A673 (cell line): ENCODE measurements at regions not wholly inside any gene's neighbourhood (a gene's known extent, or its start where the extent isn't known, plus 50 kb on each side); places are given as distances from the start of the nearest gene placed in this dataset.

ENCODE experiments used
- BruUV-seq: library from RNA; stranded (reverse); fragments of 400-500 nt; replicated peaks from 2 replicates; lab custom pipeline; 2021; lab: Mats Ljungman, UMichigan
- CTCF ChIA-PET: fragments of 300-600 bp; sonication (Branson Sonifier 250); formaldehyde crosslinking; loops from one replicate; lab custom pipeline; 2022; ENCODE audit warnings: antibody characterized with exemption; lab: Charles Lee
- POLR2A ChIA-PET: fragments of 300-600 bp; sonication (Branson Sonifier 250); formaldehyde crosslinking; loops from one replicate; lab custom pipeline; 2022; ENCODE audit warnings: antibody characterized with exemption; ENCODE audit not compliant: low non-redundant PET; lab: Charles Lee
- DNase-seq: peaks from one replicate; pipeline ENCODE4 v3.0.0-alpha.2; 2015; ENCODE audit warnings: low spot score
- H3K27ac ChIP-seq: fragments of 200-600 bp; sonication (generic); 2 replicates; pipeline ENCODE4 v1.5.1; 2016; ENCODE audit warnings: mixed run types, low read depth, mild to moderate bottlenecking, mixed read lengths, antibody characterized with exemption, low read length; ENCODE audit not compliant: poor library complexity, severe bottlenecking
- H3K27me3 ChIP-seq: fragments of 200-600 bp; sonication (generic); replicated peaks from 2 replicates; pipeline ENCODE4 v1.6.1; 2017; ENCODE audit warnings: mixed run types, low read depth, mild to moderate bottlenecking, mixed read lengths, antibody characterized with exemption, low read length; ENCODE audit not compliant: insufficient read depth, poor library complexity
- H3K36me3 ChIP-seq: fragments of 200-600 bp; sonication (generic); 2 replicates; pipeline ENCODE4 v1.6.1; 2016; ENCODE audit warnings: mixed run types, mild to moderate bottlenecking, mixed read lengths, antibody characterized with exemption, low read length; ENCODE audit not compliant: insufficient read depth, poor library complexity, severe bottlenecking
- H3K4me1 ChIP-seq: fragments of 200-600 bp; sonication (generic); 2 replicates; pipeline ENCODE4 v1.6.1; 2017; ENCODE audit warnings: mixed run types, mild to moderate bottlenecking, mixed read lengths, antibody characterized with exemption, low read length; ENCODE audit not compliant: insufficient read depth, poor library complexity, severe bottlenecking
- H3K4me3 ChIP-seq: fragments of 200-600 bp; sonication (generic); 2 replicates; pipeline ENCODE4 v1.5.1; 2016; ENCODE audit warnings: low read depth, mixed run types, mild to moderate bottlenecking, mixed read lengths, low read length; ENCODE audit not compliant: poor library complexity, severe bottlenecking
- H3K9me3 ChIP-seq: fragments of 200-600 bp; sonication (generic); 2 replicates; pipeline ENCODE4 v1.6.1; 2016; ENCODE audit warnings: mixed run types, low read depth, mild to moderate bottlenecking, mixed read lengths, antibody characterized with exemption, low read length; ENCODE audit not compliant: poor library complexity, severe bottlenecking
- EZH2 ChIP-seq: fragments of 200-600 bp; sonication (generic); IDR thresholded peaks from 2 replicates; pipeline ENCODE4 v1.6.1; 2017; ENCODE audit warnings: borderline replicate concordance, low read depth, mild to moderate bottlenecking, mixed read lengths, antibody characterized with exemption, low read length; ENCODE audit not compliant: poor library complexity, severe bottlenecking
- intact Hi-C: fragments of 100-400 bp; cut with micrococcal nuclease; formaldehyde crosslinking; loops from one replicate; pipeline ENCODE4 v1.10.0; 2022; ENCODE audit not compliant: unreplicated experiment
- TF ChIP-seq, protein P1 (sequence below): fragments of 300-800, 200-600 bp; sonication (generic); conservative IDR thresholded peaks from 2 replicates; pipeline ENCODE4 v1.5.1; 2017; ENCODE audit warnings: low read depth, mild to moderate bottlenecking, antibody characterized with exemption, low read length, moderate library complexity, mixed read lengths

- ChIA-PET CTCF (no interaction called here), POLR2A (no interaction called here)
- no peak for DNase-seq
- intact Hi-C loops: no loop called here
- Histone ChIP-seq H3K27ac (no peak overlapping the region), H3K4me1 (no peaks in the 10 kb centered on the region), H3K4me3 (no peak overlapping the region), H3K36me3 (no peaks in the 10 kb centered on the region), H3K27me3 (no peaks in the 10 kb centered on the region), H3K9me3 (no peaks in the 10 kb centered on the region)
- no peak for TF ChIP-seq EZH2
- TF ChIP-seq, protein P1, sequence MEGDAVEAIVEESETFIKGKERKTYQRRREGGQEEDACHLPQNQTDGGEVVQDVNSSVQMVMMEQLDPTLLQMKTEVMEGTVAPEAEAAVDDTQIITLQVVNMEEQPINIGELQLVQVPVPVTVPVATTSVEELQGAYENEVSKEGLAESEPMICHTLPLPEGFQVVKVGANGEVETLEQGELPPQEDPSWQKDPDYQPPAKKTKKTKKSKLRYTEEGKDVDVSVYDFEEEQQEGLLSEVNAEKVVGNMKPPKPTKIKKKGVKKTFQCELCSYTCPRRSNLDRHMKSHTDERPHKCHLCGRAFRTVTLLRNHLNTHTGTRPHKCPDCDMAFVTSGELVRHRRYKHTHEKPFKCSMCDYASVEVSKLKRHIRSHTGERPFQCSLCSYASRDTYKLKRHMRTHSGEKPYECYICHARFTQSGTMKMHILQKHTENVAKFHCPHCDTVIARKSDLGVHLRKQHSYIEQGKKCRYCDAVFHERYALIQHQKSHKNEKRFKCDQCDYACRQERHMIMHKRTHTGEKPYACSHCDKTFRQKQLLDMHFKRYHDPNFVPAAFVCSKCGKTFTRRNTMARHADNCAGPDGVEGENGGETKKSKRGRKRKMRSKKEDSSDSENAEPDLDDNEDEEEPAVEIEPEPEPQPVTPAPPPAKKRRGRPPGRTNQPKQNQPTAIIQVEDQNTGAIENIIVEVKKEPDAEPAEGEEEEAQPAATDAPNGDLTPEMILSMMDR: no peak
- no TSS peak for BruUV-seq
Observed at GRCh38 chr12:60415351-60415750, 819.5 kb downstream of the SLC16A7 start.

DNA sequence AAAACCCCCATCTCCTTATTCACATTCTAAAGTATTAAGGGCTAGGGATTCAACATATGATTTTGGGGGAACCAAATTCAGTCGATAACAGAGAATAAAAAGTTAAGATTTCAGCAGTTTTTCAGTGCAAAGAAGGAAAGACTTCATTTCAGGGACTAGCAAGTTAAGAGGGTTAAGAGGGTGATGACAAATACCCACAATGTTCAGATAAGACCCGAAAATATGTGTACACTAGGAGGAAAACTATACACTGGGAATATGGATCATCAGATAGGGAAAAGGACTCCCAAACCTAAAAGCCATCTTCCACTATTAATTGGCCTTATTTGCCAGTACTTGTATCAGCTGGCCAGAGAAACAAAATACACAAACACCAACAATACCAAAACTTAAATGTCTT is 824.2 kb downstream of the SLC16A7 start:
- no peak for TF ChIP-seq EZH2
- TF ChIP-seq, protein P1: no peak
- Histone ChIP-seq H3K27ac (no peak overlapping the region), H3K27me3 (no peaks in the 10 kb centered on the region), H3K36me3 (no peaks in the 10 kb centered on the region), H3K4me3 (no peak overlapping the region), H3K9me3 (peaks cover 3% of the 10 kb centered on the region), H3K4me1 (no peaks in the 10 kb centered on the region)
- DNase-seq: no peak
- ChIA-PET POLR2A (no interaction called here), CTCF (no interaction called here)
- intact Hi-C loops: no loop called here
- no TSS peak for BruUV-seq

DNA sequence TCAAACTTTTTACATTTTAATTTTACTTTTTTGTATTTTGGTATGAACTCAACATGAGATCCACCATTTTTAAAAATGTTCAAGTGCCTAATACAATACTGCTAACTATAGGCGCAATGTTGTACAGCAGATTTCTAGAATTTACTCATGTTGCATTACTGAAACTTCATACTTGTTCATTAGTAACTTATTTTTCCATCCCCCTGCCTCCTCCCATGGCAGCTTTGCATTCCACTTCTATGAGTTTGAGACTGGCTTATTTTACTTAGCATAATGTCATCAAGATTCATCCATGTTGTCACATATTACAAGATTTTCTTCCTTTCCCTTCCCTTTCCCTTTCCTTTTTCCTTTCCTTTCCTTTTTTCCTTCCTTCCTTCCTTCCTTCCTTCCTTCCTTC is 825.9 kb downstream of the SLC16A7 start:
- BruUV-seq: no TSS peak
- TF ChIP-seq, protein P1: no peak
- Histone ChIP-seq H3K4me3 (no peak overlapping the region), H3K27me3 (no peaks in the 10 kb centered on the region), H3K36me3 (no peaks in the 10 kb centered on the region), H3K4me1 (no peaks in the 10 kb centered on the region), H3K9me3 (peaks cover 3% of the 10 kb centered on the region), H3K27ac (no peak overlapping the region)
- no peak for DNase-seq
- CTCF ChIA-PET: no interaction called here
- POLR2A ChIA-PET: no interaction called here
- intact Hi-C loops: no loop called here
